ENCODE measurements at regions not wholly inside any gene's neighbourhood (a gene's known extent, or its start where the extent isn't known, plus 50 kb on each side); places are given as distances from the start of the nearest gene placed in this dataset.
"Not testable (repeated sequence)": the region's sequence is repeated elsewhere in the genome, so short reads cannot be mapped to it uniquely, and the experiment has no call there.

GRCh38 chr13:90049989-90050671 is 1297.4 kb upstream of the MIR17HG start:
- Mint-ChIP-seq H3K9me3 (ENCODE audit: unreplicated experiment) (peaks cover 9% of the 10 kb centered on the region), H3K4me3 (ENCODE audit: unreplicated experiment) (no peak overlapping the region), H3K36me3 (ENCODE audit: low read depth, unreplicated experiment) (peaks cover 8% of the 10 kb centered on the region), H3K4me1 (ENCODE audit: unreplicated experiment) (no peaks in the 10 kb centered on the region), H3K27me3 (ENCODE audit: unreplicated experiment) (peaks cover 6% of the 10 kb centered on the region), H3K27ac (ENCODE audit: unreplicated experiment) (no peak overlapping the region)
- no peak for DNase-seq (ENCODE audit: low spot score)
- TF ChIP-seq CTCF (IDR thresholded peaks at IDR 0.05; ENCODE audit: unreplicated experiment): no peak

GRCh38 chr13:90055121-90055520 is 1292.4 kb upstream of the MIR17HG start:
- no peak for TF ChIP-seq CTCF (IDR thresholded peaks at IDR 0.05; ENCODE audit: unreplicated experiment)
- Mint-ChIP-seq H3K4me1 (ENCODE audit: unreplicated experiment) (no peaks in the 10 kb centered on the region), H3K4me3 (ENCODE audit: unreplicated experiment) (no peak overlapping the region), H3K36me3 (ENCODE audit: low read depth, unreplicated experiment) (no peaks in the 10 kb centered on the region), H3K27me3 (ENCODE audit: unreplicated experiment) (no peaks in the 10 kb centered on the region), H3K27ac (ENCODE audit: unreplicated experiment) (no peak overlapping the region), H3K9me3 (ENCODE audit: unreplicated experiment) (no peaks in the 10 kb centered on the region)
- DNase-seq (ENCODE audit: low spot score): no peak

- Mint-ChIP-seq H3K27me3 (ENCODE audit: unreplicated experiment) (no peaks in the 10 kb centered on the region), H3K4me3 (ENCODE audit: unreplicated experiment) (no peak overlapping the region), H3K4me1 (ENCODE audit: unreplicated experiment) (no peaks in the 10 kb centered on the region), H3K9me3 (ENCODE audit: unreplicated experiment) (no peaks in the 10 kb centered on the region), H3K27ac (ENCODE audit: unreplicated experiment) (no peak overlapping the region), H3K36me3 (ENCODE audit: low read depth, unreplicated experiment) (no peaks in the 10 kb centered on the region)
- TF ChIP-seq CTCF (IDR thresholded peaks at IDR 0.05; ENCODE audit: unreplicated experiment): no peak
- DNase-seq (ENCODE audit: low spot score): no peak
Measured at GRCh38 chr13:90055760-90056159, 1291.7 kb upstream of the MIR17HG start.

GRCh38 chr13:90064226-90064625 is 1283.3 kb upstream of the MIR17HG start:
- not testable (repeated sequence) for H3K27ac Mint-ChIP-seq (ENCODE audit: unreplicated experiment); H3K4me3 Mint-ChIP-seq (ENCODE audit: unreplicated experiment); H3K4me1 Mint-ChIP-seq (ENCODE audit: unreplicated experiment); H3K36me3 Mint-ChIP-seq (ENCODE audit: low read depth, unreplicated experiment); H3K27me3 Mint-ChIP-seq (ENCODE audit: unreplicated experiment); H3K9me3 Mint-ChIP-seq (ENCODE audit: unreplicated experiment); DNase-seq (ENCODE audit: low spot score)

- no peaks in the 10 kb centered on the region for H3K27me3 Mint-ChIP-seq (ENCODE audit: unreplicated experiment)
- no peaks in the 10 kb centered on the region for H3K36me3 Mint-ChIP-seq (ENCODE audit: low read depth, unreplicated experiment)
- no peak overlapping the region for H3K4me3 Mint-ChIP-seq (ENCODE audit: unreplicated experiment)
- no peak for DNase-seq (ENCODE audit: low spot score)
- no peak for TF ChIP-seq CTCF (IDR thresholded peaks at IDR 0.05; ENCODE audit: unreplicated experiment)
- no peaks in the 10 kb centered on the region for H3K9me3 Mint-ChIP-seq (ENCODE audit: unreplicated experiment)
- H3K27ac Mint-ChIP-seq (ENCODE audit: unreplicated experiment): no peak overlapping the region
- H3K4me1 Mint-ChIP-seq (ENCODE audit: unreplicated experiment): peaks cover 2% of the 10 kb centered on the region
Measured at GRCh38 chr13:90068658-90069057, 1278.8 kb upstream of the MIR17HG start.
